Kasumi-1 (cell line): ENCODE measurements at regions not wholly inside any gene's neighbourhood (a gene's known extent, or its start where the extent isn't known, plus 50 kb on each side); places are given as distances from the start of the nearest gene placed in this dataset.
A peak's percentile ranks its signal among the peaks of the same experiment; 100 is the strongest.

Experiments
- DNase-seq, 2 experiments: peaks; one replicate each; lab custom pipeline; 2025; lab: John Stamatoyannopoulos, UW

- no peak for DNase-seq
These were observed 62.7 kb upstream of the MAPRE2 start for GRCh38 chr18:34978533-34978893.

GRCh38 chr18:34978953-34979608, 62.1 kb upstream of the MAPRE2 start:
- peak; percentile 92 to 94 for DNase-seq

- no peak for DNase-seq
These were observed 59.7 kb upstream of the MAPRE2 start for GRCh38 chr18:34981487-34981886.

GRCh38 chr18:34985963-34986362, 55.2 kb upstream of the MAPRE2 start:
- DNase-seq = no peak

- no peak for DNase-seq
These were observed 50.6 kb upstream of the MAPRE2 start for GRCh38 chr18:34990597-34990996.

GRCh38 chr18:34991152-34991551, 50.1 kb upstream of the MAPRE2 start:
- DNase-seq = no peak
